GM12872 (cell line): ENCODE measurements at regions not wholly inside any gene's neighbourhood (a gene's known extent, or its start where the extent isn't known, plus 50 kb on each side); places are given as distances from the start of the nearest gene placed in this dataset.

Experiments used
- TF ChIP-seq, protein P1 (sequence below): IDR thresholded peaks from 3 replicates; pipeline ENCODE4 v1.5.1; 2011; ENCODE audit warnings: low read depth, mild to moderate bottlenecking, low read length, moderate library complexity; ENCODE audit not compliant: insufficient read depth

DNA sequence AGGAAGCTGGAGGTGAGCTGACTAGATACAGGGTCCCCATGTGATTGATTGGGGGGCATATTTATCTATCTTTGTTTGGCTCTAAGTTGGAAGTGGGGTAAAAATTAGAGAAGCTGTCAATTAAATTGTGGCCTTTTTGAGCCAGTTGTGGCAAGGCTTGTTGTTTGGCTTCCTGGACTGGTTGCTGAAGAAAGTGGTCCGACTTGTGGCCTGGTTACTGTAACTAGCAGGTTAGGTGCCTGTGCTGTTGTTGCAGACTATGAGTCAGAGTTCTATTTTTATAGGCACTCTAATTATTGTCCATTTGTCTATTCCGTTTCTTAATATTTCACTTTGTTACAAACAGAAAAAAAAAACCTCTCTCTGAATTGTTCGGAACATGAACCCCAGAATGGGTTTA, 129.1 kb upstream of the CNTN6 start:
- TF ChIP-seq, protein P1, sequence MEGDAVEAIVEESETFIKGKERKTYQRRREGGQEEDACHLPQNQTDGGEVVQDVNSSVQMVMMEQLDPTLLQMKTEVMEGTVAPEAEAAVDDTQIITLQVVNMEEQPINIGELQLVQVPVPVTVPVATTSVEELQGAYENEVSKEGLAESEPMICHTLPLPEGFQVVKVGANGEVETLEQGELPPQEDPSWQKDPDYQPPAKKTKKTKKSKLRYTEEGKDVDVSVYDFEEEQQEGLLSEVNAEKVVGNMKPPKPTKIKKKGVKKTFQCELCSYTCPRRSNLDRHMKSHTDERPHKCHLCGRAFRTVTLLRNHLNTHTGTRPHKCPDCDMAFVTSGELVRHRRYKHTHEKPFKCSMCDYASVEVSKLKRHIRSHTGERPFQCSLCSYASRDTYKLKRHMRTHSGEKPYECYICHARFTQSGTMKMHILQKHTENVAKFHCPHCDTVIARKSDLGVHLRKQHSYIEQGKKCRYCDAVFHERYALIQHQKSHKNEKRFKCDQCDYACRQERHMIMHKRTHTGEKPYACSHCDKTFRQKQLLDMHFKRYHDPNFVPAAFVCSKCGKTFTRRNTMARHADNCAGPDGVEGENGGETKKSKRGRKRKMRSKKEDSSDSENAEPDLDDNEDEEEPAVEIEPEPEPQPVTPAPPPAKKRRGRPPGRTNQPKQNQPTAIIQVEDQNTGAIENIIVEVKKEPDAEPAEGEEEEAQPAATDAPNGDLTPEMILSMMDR, result no peak

DNA sequence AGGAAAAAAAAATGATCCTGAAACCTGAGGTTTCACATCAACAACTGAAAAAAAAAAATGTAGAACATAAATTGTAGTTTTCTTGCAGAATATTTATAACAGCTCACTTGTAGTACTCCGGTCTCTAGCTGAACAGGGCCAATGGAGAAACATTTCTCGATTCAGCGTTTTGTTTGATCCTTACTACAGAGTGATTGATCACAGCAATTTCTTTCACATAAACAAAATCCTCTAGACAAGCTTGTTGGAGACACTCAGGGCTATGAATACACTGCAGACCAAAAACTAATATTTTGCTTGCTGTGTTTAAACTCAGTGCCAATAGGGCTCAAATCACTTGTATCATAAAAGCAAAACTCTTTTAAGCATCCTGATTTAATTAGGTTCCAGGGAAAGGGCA, 127.0 kb upstream of the CNTN6 start:
- TF ChIP-seq, protein P1, result no peak

GRCh38 chr3:966341-966740, 126.5 kb upstream of the CNTN6 start:
- TF ChIP-seq, protein P1, result no peak

- TF ChIP-seq, protein P1, result no peak
Observed at GRCh38 chr3:973340-973739, 119.5 kb upstream of the CNTN6 start.

DNA sequence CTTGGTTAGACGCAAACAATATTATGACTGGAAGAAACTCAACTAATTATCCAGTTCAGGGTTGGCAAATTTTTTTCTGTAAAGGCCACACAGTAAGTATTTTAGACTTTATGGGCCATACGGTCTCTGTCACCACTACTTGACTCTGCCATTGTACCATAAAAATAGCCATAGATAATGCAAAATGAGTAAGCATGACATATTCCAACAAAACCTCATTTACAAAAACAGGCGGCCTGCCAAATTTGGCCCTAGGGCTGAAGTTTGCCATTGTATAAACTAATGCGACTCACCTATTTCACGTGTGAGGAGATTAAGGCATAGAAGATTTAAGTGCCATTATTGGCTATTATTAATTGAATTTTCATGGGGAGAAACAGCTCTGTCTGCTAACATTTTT, 116.8 kb upstream of the CNTN6 start:
- TF ChIP-seq, protein P1, result no peak

GRCh38 chr3:981156-981555, 111.7 kb upstream of the CNTN6 start:
- TF ChIP-seq, protein P1, result no peak

GRCh38 chr3:988785-989184, 104.0 kb upstream of the CNTN6 start:
- TF ChIP-seq, protein P1, result no peak

- TF ChIP-seq, protein P1, result no peak
Observed at GRCh38 chr3:992871-993270, 100.0 kb upstream of the CNTN6 start.
